BJ (cell line): ENCODE measurements at regions not wholly inside any gene's neighbourhood (a gene's known extent, or its start where the extent isn't known, plus 50 kb on each side); places are given as distances from the start of the nearest gene placed in this dataset.

Experiments used
- CTCF ChIA-PET: fragments of 350-600 bp; formaldehyde crosslinking; extraction: SDS; loops from one replicate; lab custom pipeline; 2021; ENCODE audit warnings: antibody characterized with exemption, inconsistent platforms; lab: Yijun Ruan, JAX
- POLR2A ChIA-PET: fragments of 300-600 bp; sonication (Branson Sonifier 250); formaldehyde crosslinking; extraction: SDS; loops from one replicate; lab custom pipeline; 2021; ENCODE audit warnings: antibody characterized with exemption; lab: Charles Lee
- DNase-seq: peaks from one replicate; pipeline ENCODE4 v3.0.0-alpha.2; 2011; ENCODE audit warnings: low read depth
- H3K27me3 ChIP-seq: 2 replicates; pipeline ENCODE4 v1.6.0; 2011; ENCODE audit warnings: low read length; ENCODE audit not compliant: control insufficient read depth, insufficient read depth
- H3K36me3 ChIP-seq: 2 replicates; pipeline ENCODE4 v1.5.1; 2011; ENCODE audit warnings: low read length; ENCODE audit not compliant: control insufficient read depth, insufficient read depth
- H3K4me3 ChIP-seq: 2 replicates; pipeline ENCODE4 v1.5.1; 2011; ENCODE audit warnings: low read depth, mild to moderate bottlenecking, control low read depth, low read length
- TF ChIP-seq, protein P1 (sequence below): IDR thresholded peaks from 2 replicates; pipeline ENCODE4 v1.5.1; 2011; ENCODE audit warnings: low read depth, mild to moderate bottlenecking, control low read depth, inconsistent platforms, low read length, moderate library complexity; ENCODE audit not compliant: insufficient read depth

GRCh38 chr2:145631561-145631960, 1111.6 kb upstream of the ZEB2 start:
- POLR2A ChIA-PET = no interaction called here
- DNase-seq = no peak
- H3K36me3 ChIP-seq = no peaks in the 10 kb centered on the region
- no peaks in the 10 kb centered on the region for H3K27me3 ChIP-seq
- TF ChIP-seq, protein P1, sequence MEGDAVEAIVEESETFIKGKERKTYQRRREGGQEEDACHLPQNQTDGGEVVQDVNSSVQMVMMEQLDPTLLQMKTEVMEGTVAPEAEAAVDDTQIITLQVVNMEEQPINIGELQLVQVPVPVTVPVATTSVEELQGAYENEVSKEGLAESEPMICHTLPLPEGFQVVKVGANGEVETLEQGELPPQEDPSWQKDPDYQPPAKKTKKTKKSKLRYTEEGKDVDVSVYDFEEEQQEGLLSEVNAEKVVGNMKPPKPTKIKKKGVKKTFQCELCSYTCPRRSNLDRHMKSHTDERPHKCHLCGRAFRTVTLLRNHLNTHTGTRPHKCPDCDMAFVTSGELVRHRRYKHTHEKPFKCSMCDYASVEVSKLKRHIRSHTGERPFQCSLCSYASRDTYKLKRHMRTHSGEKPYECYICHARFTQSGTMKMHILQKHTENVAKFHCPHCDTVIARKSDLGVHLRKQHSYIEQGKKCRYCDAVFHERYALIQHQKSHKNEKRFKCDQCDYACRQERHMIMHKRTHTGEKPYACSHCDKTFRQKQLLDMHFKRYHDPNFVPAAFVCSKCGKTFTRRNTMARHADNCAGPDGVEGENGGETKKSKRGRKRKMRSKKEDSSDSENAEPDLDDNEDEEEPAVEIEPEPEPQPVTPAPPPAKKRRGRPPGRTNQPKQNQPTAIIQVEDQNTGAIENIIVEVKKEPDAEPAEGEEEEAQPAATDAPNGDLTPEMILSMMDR = no peak
- H3K4me3 ChIP-seq = no peak overlapping the region
- CTCF ChIA-PET = no interaction called here

GRCh38 chr2:145626301-145626700, 1106.4 kb upstream of the ZEB2 start:
- ChIA-PET POLR2A (no interaction called here), CTCF (interaction anchor here (0.5 kb wide), 1 partner anchor 53 kb away, joined by 4 read pairs; no protein-coding TSS in a partner anchor)
- no peaks in the 10 kb centered on the region for H3K36me3 ChIP-seq
- H3K4me3 ChIP-seq = no peak overlapping the region
- no peak for DNase-seq
- TF ChIP-seq, protein P1 = no peak
- no peaks in the 10 kb centered on the region for H3K27me3 ChIP-seq

GRCh38 chr2:145625111-145625510, 1105.2 kb upstream of the ZEB2 start:
- no peak for DNase-seq
- H3K36me3 ChIP-seq = no peaks in the 10 kb centered on the region
- ChIA-PET POLR2A (no interaction called here), CTCF (no interaction called here)
- TF ChIP-seq, protein P1 = no peak
- H3K4me3 ChIP-seq = no peak overlapping the region
- no peaks in the 10 kb centered on the region for H3K27me3 ChIP-seq

- Histone ChIP-seq H3K27me3 (no peaks in the 10 kb centered on the region), H3K36me3 (no peaks in the 10 kb centered on the region), H3K4me3 (no peak overlapping the region)
- TF ChIP-seq, protein P1 = no peak
- CTCF ChIA-PET = interaction anchor here (0.6 to 0.7 kb wide), 2 partner anchors 65 to 76 kb away, joined by 3 read pairs; no protein-coding TSS in a partner anchor
- DNase-seq = no peak
- POLR2A ChIA-PET = no interaction called here
Observed at GRCh38 chr2:145623136-145623535, 1103.2 kb upstream of the ZEB2 start.

DNA sequence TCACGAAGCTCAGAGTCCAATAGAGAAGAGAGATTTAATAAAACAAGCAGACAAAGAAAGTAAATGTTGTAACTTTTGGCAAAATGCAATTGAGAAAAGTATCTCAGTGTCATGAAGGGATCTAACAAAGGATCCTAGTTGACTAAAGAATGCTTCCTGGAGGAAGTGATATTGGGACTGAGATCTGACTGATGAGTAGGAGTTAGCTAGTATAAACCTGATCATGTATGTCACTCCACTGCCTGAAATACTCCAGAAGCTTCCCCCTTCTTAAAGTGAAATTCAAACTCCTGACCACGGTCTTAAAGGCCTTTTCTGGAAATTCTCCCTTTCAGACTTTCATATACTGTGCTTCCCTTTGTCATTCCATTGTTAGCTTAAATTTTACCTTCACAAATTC, 1102.4 kb upstream of the ZEB2 start:
- Histone ChIP-seq H3K27me3 (no peaks in the 10 kb centered on the region), H3K4me3 (no peak overlapping the region), H3K36me3 (no peaks in the 10 kb centered on the region)
- ChIA-PET POLR2A (no interaction called here), CTCF (interaction anchor here (0.6 kb wide), 1 partner anchor 66 kb away, joined by 3 read pairs; no protein-coding TSS in a partner anchor)
- no peak for DNase-seq
- TF ChIP-seq, protein P1 = no peak
